Vagina (tissue), 2 donors: ENCODE measurements at regions not wholly inside any gene's neighbourhood (a gene's known extent, or its start where the extent isn't known, plus 50 kb on each side); places are given as distances from the start of the nearest gene placed in this dataset.
"Not testable (repeated sequence)": the region's sequence is repeated elsewhere in the genome, so short reads cannot be mapped to it uniquely, and the experiment has no call there.

Experiments
- DNase-seq, 2 donors: peaks; one replicate each; pipeline ENCODE4 v3.0.0-alpha.2; 2017; ENCODE audit errors: extremely low spot score in 2 of 2
- H3K27ac ChIP-seq: fragments of 200-600 bp; sonication (generic); one replicate; pipeline ENCODE4 v1.5.1; 2019
- H3K27me3 ChIP-seq: fragments of 200-600 bp; sonication (generic); one replicate; pipeline ENCODE4 v1.5.1; 2019
- H3K36me3 ChIP-seq, 2 donors: fragments of 200-600 bp; sonication (generic); one replicate each; pipeline ENCODE4 v1.5.1; 2017 to 2019
- H3K4me1 ChIP-seq: fragments of 200-600 bp; sonication (generic); one replicate; pipeline ENCODE4 v1.5.1; 2019
- H3K4me3 ChIP-seq, 2 donors: fragments of 200-600 bp; sonication (generic); 1 replicate in 1 of 2; 2 replicates in 1 of 2; pipeline ENCODE4 v1.5.1; 2016 to 2019
- H3K9me3 ChIP-seq: fragments of 200-600 bp; sonication (generic); one replicate; pipeline ENCODE4 v1.5.1; 2019
- intact Hi-C: fragments of 100-400 bp; cut with DNase I; formaldehyde crosslinking; loops from one replicate; pipeline ENCODE4 v1.15.1; 2023

GRCh38 chr15:20473465-20473864 is 68.1 kb downstream of the GOLGA6L6 start:
- H3K4me3 ChIP-seq, intact Hi-C loops, H3K9me3 ChIP-seq, H3K36me3 ChIP-seq, H3K27me3 ChIP-seq, H3K27ac ChIP-seq, DNase-seq, H3K4me1 ChIP-seq: not testable (repeated sequence)

GRCh38 chr15:20472983-20473382 is 68.6 kb downstream of the GOLGA6L6 start:
- H3K27ac ChIP-seq, H3K4me1 ChIP-seq, H3K4me3 ChIP-seq, H3K9me3 ChIP-seq, intact Hi-C loops, DNase-seq, H3K36me3 ChIP-seq, H3K27me3 ChIP-seq: not testable (repeated sequence)

- intact Hi-C loops, H3K9me3 ChIP-seq, DNase-seq, H3K4me3 ChIP-seq, H3K27ac ChIP-seq, H3K27me3 ChIP-seq, H3K4me1 ChIP-seq, H3K36me3 ChIP-seq: not testable (repeated sequence)
Measured at GRCh38 chr15:20470810-20471209, 70.8 kb downstream of the GOLGA6L6 start.

GRCh38 chr15:20441138-20441537 is 100.5 kb downstream of the GOLGA6L6 start:
- H3K36me3 ChIP-seq, DNase-seq, H3K4me1 ChIP-seq, H3K4me3 ChIP-seq, H3K27ac ChIP-seq, intact Hi-C loops, H3K9me3 ChIP-seq, H3K27me3 ChIP-seq: not testable (repeated sequence)

- DNase-seq, H3K9me3 ChIP-seq, H3K27ac ChIP-seq, H3K4me3 ChIP-seq, H3K4me1 ChIP-seq, intact Hi-C loops, H3K36me3 ChIP-seq, H3K27me3 ChIP-seq: not testable (repeated sequence)
Measured at GRCh38 chr15:20440390-20440789, 101.2 kb downstream of the GOLGA6L6 start.

DNA sequence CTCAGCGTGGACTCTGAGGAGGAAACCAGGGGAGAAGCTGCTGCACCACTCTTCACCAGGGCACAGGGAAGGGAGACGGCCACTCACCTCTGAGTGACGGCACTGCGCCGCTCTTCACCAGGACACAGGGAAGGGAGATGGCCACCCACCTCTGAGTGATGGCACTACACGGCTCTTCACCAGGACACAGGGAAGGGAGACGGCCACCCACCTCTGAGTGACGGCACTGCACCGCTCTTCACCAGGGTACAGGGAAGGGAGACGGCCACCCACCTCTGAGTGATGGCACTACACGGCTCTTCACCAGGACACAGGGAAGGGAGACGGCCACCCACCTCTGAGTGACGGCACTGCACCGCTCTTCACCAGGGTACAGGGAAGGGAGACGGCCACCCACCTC is 102.5 kb downstream of the GOLGA6L6 start:
- H3K27me3 ChIP-seq, intact Hi-C loops, H3K9me3 ChIP-seq, H3K27ac ChIP-seq, DNase-seq, H3K4me3 ChIP-seq, H3K4me1 ChIP-seq, H3K36me3 ChIP-seq: not testable (repeated sequence)

GRCh38 chr15:20438255-20438654 is 103.3 kb downstream of the GOLGA6L6 start:
- H3K27me3 ChIP-seq, H3K27ac ChIP-seq, H3K4me3 ChIP-seq, DNase-seq, H3K36me3 ChIP-seq, H3K9me3 ChIP-seq, intact Hi-C loops, H3K4me1 ChIP-seq: not testable (repeated sequence)

GRCh38 chr15:20433468-20433867 is 108.1 kb downstream of the GOLGA6L6 start:
- H3K4me1 ChIP-seq, H3K4me3 ChIP-seq, H3K27ac ChIP-seq, intact Hi-C loops, H3K36me3 ChIP-seq, H3K27me3 ChIP-seq, DNase-seq, H3K9me3 ChIP-seq: not testable (repeated sequence)

DNA sequence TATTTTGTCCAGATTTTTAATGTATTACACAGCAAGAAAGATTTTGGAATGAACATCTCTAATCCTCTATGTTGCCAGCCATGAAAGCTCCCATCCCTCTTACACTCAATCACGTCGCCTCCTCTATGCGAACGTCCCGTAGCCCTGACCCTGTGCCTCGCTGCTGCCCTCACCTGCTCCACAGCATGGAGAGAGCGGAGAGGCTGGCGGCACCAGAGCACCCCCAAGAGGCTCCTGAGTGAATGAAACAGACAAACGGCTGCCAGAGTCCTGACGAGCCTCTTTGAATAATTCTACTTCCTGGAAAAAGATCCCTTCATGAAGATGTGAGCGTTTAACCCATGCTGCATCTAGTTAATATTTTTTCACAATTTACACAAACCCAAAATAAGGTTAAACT is 111.1 kb downstream of the GOLGA6L6 start:
- H3K9me3 ChIP-seq, intact Hi-C loops, DNase-seq, H3K36me3 ChIP-seq, H3K4me1 ChIP-seq, H3K4me3 ChIP-seq, H3K27ac ChIP-seq, H3K27me3 ChIP-seq: not testable (repeated sequence)

- DNase-seq, result peak in 1 of 2 donors; percentile 31
- H3K4me3 ChIP-seq, H3K4me1 ChIP-seq, H3K9me3 ChIP-seq, H3K36me3 ChIP-seq, intact Hi-C loops, H3K27ac ChIP-seq, H3K27me3 ChIP-seq: not testable (repeated sequence)
Measured at GRCh38 chr15:20420710-20421109, 120.9 kb downstream of the GOLGA6L6 start.

GRCh38 chr15:20416618-20417017 is 125.0 kb downstream of the GOLGA6L6 start:
- H3K4me3 ChIP-seq, H3K9me3 ChIP-seq, H3K27me3 ChIP-seq, DNase-seq, intact Hi-C loops, H3K36me3 ChIP-seq, H3K27ac ChIP-seq, H3K4me1 ChIP-seq: not testable (repeated sequence)

GRCh38 chr15:20409667-20410198 is 131.9 kb downstream of the GOLGA6L6 start:
- intact Hi-C loops, DNase-seq: not testable (repeated sequence)

More at GRCh38 chr15:20409667-20410198, 131.9 kb downstream of the GOLGA6L6 start:
- not testable (repeated sequence) for H3K27me3 ChIP-seq, H3K4me3 ChIP-seq, H3K4me1 ChIP-seq, H3K36me3 ChIP-seq, H3K27ac ChIP-seq, H3K9me3 ChIP-seq
